Osteocyte (in vitro differentiated cells): ENCODE measurements at regions not wholly inside any gene's neighbourhood (a gene's known extent, or its start where the extent isn't known, plus 50 kb on each side); places are given as distances from the start of the nearest gene placed in this dataset.

ENCODE experiments used
- DNase-seq: peaks from one replicate; pipeline ENCODE4 v3.0.0; 2021; ENCODE audit warnings: mixed read lengths; ENCODE audit not compliant: unreplicated experiment; ENCODE audit errors: extremely low spot score
- H3K27ac Mint-ChIP-seq: one replicate; pipeline ENCODE4 v1.8.0; 2021; ENCODE audit warnings: mild to moderate bottlenecking, mixed read lengths; ENCODE audit not compliant: unreplicated experiment
- H3K27me3 Mint-ChIP-seq: one replicate; pipeline ENCODE4 v1.8.0; 2021; ENCODE audit warnings: mixed read lengths; ENCODE audit not compliant: unreplicated experiment
- H3K36me3 Mint-ChIP-seq: one replicate; pipeline ENCODE4 v1.8.0; 2021; ENCODE audit warnings: mixed read lengths; ENCODE audit not compliant: unreplicated experiment
- H3K4me1 Mint-ChIP-seq: one replicate; pipeline ENCODE4 v1.8.0; 2021; ENCODE audit warnings: mixed read lengths; ENCODE audit not compliant: unreplicated experiment
- H3K4me3 Mint-ChIP-seq: one replicate; pipeline ENCODE4 v1.8.0; 2021; ENCODE audit warnings: mild to moderate bottlenecking, moderate library complexity, mixed read lengths; ENCODE audit not compliant: unreplicated experiment
- H3K9me3 Mint-ChIP-seq: one replicate; pipeline ENCODE4 v1.8.0; 2021; ENCODE audit warnings: mixed read lengths; ENCODE audit not compliant: unreplicated experiment
- TF ChIP-seq, protein P1 (sequence below): fragments of 200-600 bp; sonication (generic); IDR thresholded peaks from 2 replicates; pipeline ENCODE4 v1.5.0; 2021; ENCODE audit warnings: antibody characterized with exemption, mild to moderate bottlenecking, moderate library complexity

DNA sequence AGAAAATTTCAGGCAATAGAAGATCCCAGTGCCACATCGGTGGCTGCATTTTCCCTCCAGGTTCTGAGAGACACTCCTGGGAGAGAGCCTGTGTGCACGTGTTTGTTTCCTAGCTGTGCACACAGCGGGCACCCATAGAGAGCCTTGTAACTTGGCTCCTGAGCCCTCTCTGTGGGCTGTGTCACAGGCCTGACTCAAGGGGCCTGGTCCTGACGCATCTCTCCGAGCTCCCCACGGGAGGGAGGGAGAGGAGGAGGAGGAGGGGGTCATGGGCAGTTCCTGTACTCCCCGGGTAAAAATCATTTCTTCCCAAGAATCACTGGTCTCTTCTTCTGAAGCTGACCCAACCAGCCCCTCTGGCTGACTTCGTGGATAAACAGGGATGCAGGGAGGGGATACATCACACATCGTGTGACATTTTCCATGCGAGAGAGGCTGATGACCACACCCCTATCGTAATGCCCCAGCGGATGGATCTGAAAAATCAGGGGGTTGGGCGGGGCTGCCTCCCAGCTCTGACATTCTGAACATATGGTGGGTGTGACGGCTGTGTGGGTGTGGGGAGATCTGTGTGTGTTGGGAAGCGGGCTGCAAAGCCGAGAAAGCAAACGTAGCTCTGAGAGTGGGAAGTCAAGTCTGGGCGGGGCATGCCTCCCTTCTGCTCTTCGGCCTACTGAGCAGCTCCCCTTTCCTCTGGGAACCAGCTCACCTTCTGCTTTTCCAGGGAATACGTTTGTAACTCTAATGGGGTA is 308.3 kb upstream of the HS6ST1 start:
- TF ChIP-seq, protein P1, sequence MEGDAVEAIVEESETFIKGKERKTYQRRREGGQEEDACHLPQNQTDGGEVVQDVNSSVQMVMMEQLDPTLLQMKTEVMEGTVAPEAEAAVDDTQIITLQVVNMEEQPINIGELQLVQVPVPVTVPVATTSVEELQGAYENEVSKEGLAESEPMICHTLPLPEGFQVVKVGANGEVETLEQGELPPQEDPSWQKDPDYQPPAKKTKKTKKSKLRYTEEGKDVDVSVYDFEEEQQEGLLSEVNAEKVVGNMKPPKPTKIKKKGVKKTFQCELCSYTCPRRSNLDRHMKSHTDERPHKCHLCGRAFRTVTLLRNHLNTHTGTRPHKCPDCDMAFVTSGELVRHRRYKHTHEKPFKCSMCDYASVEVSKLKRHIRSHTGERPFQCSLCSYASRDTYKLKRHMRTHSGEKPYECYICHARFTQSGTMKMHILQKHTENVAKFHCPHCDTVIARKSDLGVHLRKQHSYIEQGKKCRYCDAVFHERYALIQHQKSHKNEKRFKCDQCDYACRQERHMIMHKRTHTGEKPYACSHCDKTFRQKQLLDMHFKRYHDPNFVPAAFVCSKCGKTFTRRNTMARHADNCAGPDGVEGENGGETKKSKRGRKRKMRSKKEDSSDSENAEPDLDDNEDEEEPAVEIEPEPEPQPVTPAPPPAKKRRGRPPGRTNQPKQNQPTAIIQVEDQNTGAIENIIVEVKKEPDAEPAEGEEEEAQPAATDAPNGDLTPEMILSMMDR, result no peak
- no peaks in the 10 kb centered on the region for H3K36me3 Mint-ChIP-seq
- no peak overlapping the region for H3K27ac Mint-ChIP-seq
- H3K4me3 Mint-ChIP-seq, result no peak overlapping the region
- H3K4me1 Mint-ChIP-seq, result peaks cover 31% of the 10 kb centered on the region
- peaks cover 2% of the 10 kb centered on the region for H3K27me3 Mint-ChIP-seq
- H3K9me3 Mint-ChIP-seq, result no peaks in the 10 kb centered on the region
- no peak for DNase-seq

DNA sequence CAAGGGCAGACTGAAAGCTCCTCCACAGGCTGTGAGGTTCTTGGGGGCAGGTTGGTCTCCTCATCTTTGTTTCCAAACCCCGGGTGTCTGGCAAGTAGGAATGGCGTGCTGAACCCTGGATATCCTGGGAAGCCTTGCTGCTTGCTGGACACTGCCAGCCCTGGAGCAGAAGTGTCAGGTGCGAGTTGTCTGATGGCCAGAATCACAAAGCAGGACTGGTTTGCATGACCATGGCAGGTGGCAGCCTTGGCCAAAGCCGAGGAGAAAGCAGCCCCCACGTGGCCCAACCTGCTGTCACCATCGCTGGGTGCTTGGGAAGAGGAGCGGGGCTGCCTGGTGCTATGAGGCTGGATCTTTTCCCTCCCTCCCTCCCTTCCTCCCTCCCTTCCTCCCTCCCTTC is 309.5 kb upstream of the HS6ST1 start:
- Mint-ChIP-seq H3K27ac (no peak overlapping the region), H3K4me3 (no peak overlapping the region), H3K9me3 (no peaks in the 10 kb centered on the region), H3K36me3 (no peaks in the 10 kb centered on the region), H3K27me3 (peaks cover 2% of the 10 kb centered on the region), H3K4me1 (peaks cover 28% of the 10 kb centered on the region)
- TF ChIP-seq, protein P1, result no peak
- peak; percentile 75 for DNase-seq

DNA sequence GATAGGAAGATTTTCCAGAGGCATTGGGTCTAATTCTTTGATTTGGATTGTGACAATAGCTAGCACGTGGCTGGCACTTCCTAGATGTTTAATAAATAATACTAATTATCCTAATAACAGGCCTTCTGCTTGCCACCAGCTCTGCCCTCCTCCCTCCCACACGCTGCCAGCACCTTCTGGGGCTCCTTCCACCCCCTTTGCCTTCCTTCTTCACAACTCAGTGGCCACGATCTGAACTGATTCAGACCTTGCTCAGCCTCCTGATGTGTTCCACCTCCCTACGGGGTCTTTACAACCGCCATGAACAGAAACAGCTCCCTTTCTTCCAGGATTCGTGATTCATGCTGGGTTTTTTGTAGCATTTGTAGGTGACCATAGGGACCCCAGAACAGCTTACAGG is 310.3 kb upstream of the HS6ST1 start:
- Mint-ChIP-seq H3K9me3 (no peaks in the 10 kb centered on the region), H3K4me1 (peaks cover 28% of the 10 kb centered on the region), H3K4me3 (no peak overlapping the region), H3K27me3 (peaks cover 2% of the 10 kb centered on the region), H3K36me3 (no peaks in the 10 kb centered on the region), H3K27ac (no peak overlapping the region)
- TF ChIP-seq, protein P1, result no peak
- peak; percentile 66 for DNase-seq

DNA sequence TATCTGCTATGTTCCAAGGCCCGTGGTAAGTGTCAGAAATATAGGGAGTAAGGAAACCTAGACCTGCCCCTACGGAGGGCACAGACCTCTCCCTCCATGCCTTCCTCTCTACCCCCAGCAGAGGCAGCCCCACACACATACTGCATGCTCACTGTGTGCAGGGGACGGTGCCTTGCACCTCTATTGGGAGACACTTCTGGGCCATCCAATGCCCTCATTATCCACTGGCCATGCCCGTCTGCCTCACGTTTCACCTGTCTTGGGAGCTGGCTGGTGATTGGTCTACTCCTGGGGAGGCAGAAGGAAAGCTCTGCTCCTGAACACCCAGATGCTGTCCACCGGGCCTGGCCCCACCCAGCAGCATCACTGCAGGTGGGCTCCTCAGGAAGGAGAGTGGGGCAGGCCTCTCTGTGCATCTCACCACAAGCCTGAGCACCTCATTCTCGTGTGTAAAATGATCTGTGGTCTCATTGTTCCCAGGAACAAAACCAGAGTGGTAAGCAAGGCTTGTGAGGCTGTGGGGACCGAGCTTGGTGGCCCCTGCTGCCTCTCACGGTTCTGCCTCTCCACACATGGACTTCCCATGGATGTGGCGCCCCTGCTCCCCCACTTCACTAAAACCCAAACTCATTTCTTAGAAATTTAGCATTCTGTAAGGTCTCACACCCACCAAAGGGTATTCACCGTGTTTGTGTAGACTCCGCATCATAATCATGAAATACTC is 312.5 kb upstream of the HS6ST1 start:
- H3K36me3 Mint-ChIP-seq, result no peaks in the 10 kb centered on the region
- H3K27me3 Mint-ChIP-seq, result peaks cover 2% of the 10 kb centered on the region
- TF ChIP-seq, protein P1, result no peak
- H3K4me1 Mint-ChIP-seq, result peaks cover 33% of the 10 kb centered on the region
- H3K9me3 Mint-ChIP-seq, result no peaks in the 10 kb centered on the region
- no peak overlapping the region for H3K4me3 Mint-ChIP-seq
- no peak overlapping the region for H3K27ac Mint-ChIP-seq
- peak; percentile 75 for DNase-seq
